ENCODE measurements at regions not wholly inside any gene's neighbourhood (a gene's known extent, or its start where the extent isn't known, plus 50 kb on each side); places are given as distances from the start of the nearest gene placed in this dataset.

GRCh38 chr18:54736981-54737380 lies 91.3 kb upstream of the RAB27B start:
- Histone ChIP-seq H3K4me1 (ENCODE audit: insufficient read depth) (no peaks in the 10 kb centered on the region), H3K4me3 (ENCODE audit: low read depth, low read length) (no peak overlapping the region), H3K27ac (ENCODE audit: low read depth) (no peak overlapping the region), H3K36me3 (ENCODE audit: insufficient read depth) (no peaks in the 10 kb centered on the region)
- WGBS: 81% methylated on average over 1 of the region's 1 CpG
- no peak for DNase-seq (ENCODE audit: extremely low spot score)

- no peaks in the 10 kb centered on the region for H3K4me1 ChIP-seq (ENCODE audit: insufficient read depth)
- no peak overlapping the region for H3K4me3 ChIP-seq (ENCODE audit: low read depth, low read length)
- DNase-seq (ENCODE audit: extremely low spot score): no peak
- no peak overlapping the region for H3K27ac ChIP-seq (ENCODE audit: low read depth)
- H3K36me3 ChIP-seq (ENCODE audit: insufficient read depth): no peaks in the 10 kb centered on the region
- 81% methylated on average over 3 of the region's 3 CpGs for WGBS
Measured at GRCh38 chr18:54737986-54738385, 90.3 kb upstream of the RAB27B start.

- WGBS: 82% methylated on average over 2 of the region's 2 CpGs
- Histone ChIP-seq H3K27ac (ENCODE audit: low read depth) (no peak overlapping the region), H3K4me1 (ENCODE audit: insufficient read depth) (no peaks in the 10 kb centered on the region), H3K4me3 (ENCODE audit: low read depth, low read length) (no peak overlapping the region), H3K36me3 (ENCODE audit: insufficient read depth) (no peaks in the 10 kb centered on the region)
- DNase-seq (ENCODE audit: extremely low spot score): no peak
Measured at GRCh38 chr18:54739476-54739875, 88.8 kb upstream of the RAB27B start.

- DNase-seq (ENCODE audit: extremely low spot score): no peak
- Histone ChIP-seq H3K4me1 (ENCODE audit: insufficient read depth) (no peaks in the 10 kb centered on the region), H3K27ac (ENCODE audit: low read depth) (no peak overlapping the region), H3K36me3 (ENCODE audit: insufficient read depth) (no peaks in the 10 kb centered on the region), H3K4me3 (ENCODE audit: low read depth, low read length) (no peak overlapping the region)
- WGBS: 63% methylated on average over 3 of the region's 3 CpGs
Measured at GRCh38 chr18:54740136-54740846, 88.0 kb upstream of the RAB27B start.

- WGBS: 54% methylated on average over 4 of the region's 4 CpGs
Measured at GRCh38 chr18:54742120-54742519, 86.2 kb upstream of the RAB27B start.

GRCh38 chr18:54742659-54743604 lies 85.3 kb upstream of the RAB27B start:
- H3K27ac ChIP-seq (ENCODE audit: low read depth): no peak overlapping the region
- peak; percentile 59 for DNase-seq (ENCODE audit: extremely low spot score)

More at GRCh38 chr18:54742120-54742519, 86.2 kb upstream of the RAB27B start:
- H3K4me3 ChIP-seq (ENCODE audit: low read depth, low read length): no peak overlapping the region
- no peak for DNase-seq (ENCODE audit: extremely low spot score)
- H3K27ac ChIP-seq (ENCODE audit: low read depth): no peak overlapping the region
- no peaks in the 10 kb centered on the region for H3K4me1 ChIP-seq (ENCODE audit: insufficient read depth)
- no peaks in the 10 kb centered on the region for H3K36me3 ChIP-seq (ENCODE audit: insufficient read depth)

GRCh38 chr18:54743605-54743995 lies 84.7 kb upstream of the RAB27B start:
- H3K4me1 ChIP-seq (ENCODE audit: insufficient read depth): no peaks in the 10 kb centered on the region
- DNase-seq (ENCODE audit: extremely low spot score): no peak
- no peaks in the 10 kb centered on the region for H3K36me3 ChIP-seq (ENCODE audit: insufficient read depth)
- 83% methylated on average over 4 of the region's 4 CpGs for WGBS
- H3K27ac ChIP-seq (ENCODE audit: low read depth): no peak overlapping the region
- H3K4me3 ChIP-seq (ENCODE audit: low read depth, low read length): no peak overlapping the region

More at GRCh38 chr18:54742659-54743604, 85.3 kb upstream of the RAB27B start:
- Histone ChIP-seq H3K36me3 (ENCODE audit: insufficient read depth) (no peaks in the 10 kb centered on the region), H3K4me1 (ENCODE audit: insufficient read depth) (no peaks in the 10 kb centered on the region), H3K4me3 (ENCODE audit: low read depth, low read length) (no peak overlapping the region)
- WGBS: 60% methylated on average over 2 of the region's 2 CpGs

GRCh38 chr18:54749291-54749690 lies 79.0 kb upstream of the RAB27B start:
- Histone ChIP-seq H3K36me3 (ENCODE audit: insufficient read depth) (no peaks in the 10 kb centered on the region), H3K4me1 (ENCODE audit: insufficient read depth) (no peaks in the 10 kb centered on the region), H3K27ac (ENCODE audit: low read depth) (no peak overlapping the region), H3K4me3 (ENCODE audit: low read depth, low read length) (no peak overlapping the region)
- 74% methylated on average over 3 of the region's 3 CpGs for WGBS
- no peak for DNase-seq (ENCODE audit: extremely low spot score)

- no peaks in the 10 kb centered on the region for H3K36me3 ChIP-seq (ENCODE audit: insufficient read depth)
- H3K4me3 ChIP-seq (ENCODE audit: low read depth, low read length): no peak overlapping the region
- H3K27ac ChIP-seq (ENCODE audit: low read depth): no peak overlapping the region
- DNase-seq (ENCODE audit: extremely low spot score): no peak
- no peaks in the 10 kb centered on the region for H3K4me1 ChIP-seq (ENCODE audit: insufficient read depth)
- WGBS: 82% methylated on average over 2 of the region's 2 CpGs
Measured at GRCh38 chr18:54750350-54750749, 77.9 kb upstream of the RAB27B start.

GRCh38 chr18:54752185-54752584 lies 76.1 kb upstream of the RAB27B start:
- no peak overlapping the region for H3K27ac ChIP-seq (ENCODE audit: low read depth)
- 88% methylated on average over 3 of the region's 3 CpGs for WGBS
- H3K36me3 ChIP-seq (ENCODE audit: insufficient read depth): no peaks in the 10 kb centered on the region
- no peak overlapping the region for H3K4me3 ChIP-seq (ENCODE audit: low read depth, low read length)
- no peaks in the 10 kb centered on the region for H3K4me1 ChIP-seq (ENCODE audit: insufficient read depth)
- DNase-seq (ENCODE audit: extremely low spot score): no peak

- Histone ChIP-seq H3K4me3 (ENCODE audit: low read depth, low read length) (no peak overlapping the region), H3K4me1 (ENCODE audit: insufficient read depth) (no peaks in the 10 kb centered on the region), H3K36me3 (ENCODE audit: insufficient read depth) (no peaks in the 10 kb centered on the region), H3K27ac (ENCODE audit: low read depth) (no peak overlapping the region)
- DNase-seq (ENCODE audit: extremely low spot score): no peak
Measured at GRCh38 chr18:54755456-54755855, 72.8 kb upstream of the RAB27B start.

GRCh38 chr18:54762386-54762785 lies 65.9 kb upstream of the RAB27B start:
- H3K36me3 ChIP-seq (ENCODE audit: insufficient read depth): no peaks in the 10 kb centered on the region
- H3K27ac ChIP-seq (ENCODE audit: low read depth): no peak overlapping the region
- no peak for DNase-seq (ENCODE audit: extremely low spot score)
- no peaks in the 10 kb centered on the region for H3K4me1 ChIP-seq (ENCODE audit: insufficient read depth)
- 64% methylated on average over 5 of the region's 5 CpGs for WGBS
- no peak overlapping the region for H3K4me3 ChIP-seq (ENCODE audit: low read depth, low read length)

GRCh38 chr18:54764786-54765185 lies 63.5 kb upstream of the RAB27B start:
- no peak overlapping the region for H3K4me3 ChIP-seq (ENCODE audit: low read depth, low read length)
- 89% methylated on average over 3 of the region's 3 CpGs for WGBS
- no peak overlapping the region for H3K27ac ChIP-seq (ENCODE audit: low read depth)
- DNase-seq (ENCODE audit: extremely low spot score): no peak
- H3K4me1 ChIP-seq (ENCODE audit: insufficient read depth): no peaks in the 10 kb centered on the region
- no peaks in the 10 kb centered on the region for H3K36me3 ChIP-seq (ENCODE audit: insufficient read depth)

All from urinary bladder (tissue), 3 donors.